ENCODE measurements at regions not wholly inside any gene's neighbourhood (a gene's known extent, or its start where the extent isn't known, plus 50 kb on each side); places are given as distances from the start of the nearest gene placed in this dataset.
A peak's percentile ranks its signal among the peaks of the same experiment; 100 is the strongest.

DNA sequence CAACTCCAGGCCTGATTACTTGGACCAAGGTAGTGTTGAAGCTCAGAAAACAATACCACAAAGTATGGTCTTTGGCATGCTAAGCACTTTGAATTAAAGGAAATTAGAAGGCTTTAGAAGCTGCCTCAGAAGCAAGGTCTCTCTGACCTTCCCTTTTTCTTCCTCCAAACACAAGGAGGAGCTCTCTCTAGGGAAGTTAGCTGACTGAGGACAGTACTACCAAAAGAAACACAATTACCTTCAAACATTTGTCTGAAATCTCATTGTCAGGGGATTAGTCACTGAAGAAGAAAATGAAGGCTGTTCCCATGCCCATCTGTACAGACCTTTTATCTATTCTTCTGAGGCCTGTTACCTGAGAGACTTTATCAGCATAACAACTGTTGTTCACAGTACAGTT lies 279.3 kb downstream of the CDH20 start:
- H3K4me3 ChIP-seq, result no peak overlapping the region
- BruUV-seq (replicated peaks), result no TSS peak
- intact Hi-C loops (cut with micrococcal nuclease; ENCODE audit: unreplicated experiment), result no loop called here
- H3K27me3 ChIP-seq (replicated peaks in 1 of 2; ENCODE audit: control insufficient read depth in 2 of 2, insufficient read depth in 2 of 2, low read length in 1 of 2), result no peaks in the 10 kb centered on the region
- H3K4me1 ChIP-seq (ENCODE audit: control insufficient read depth, insufficient read depth, low read length), result no peaks in the 10 kb centered on the region
- H3K79me2 ChIP-seq (ENCODE audit: control insufficient read depth, insufficient read depth, low read length), result no peaks in the 10 kb centered on the region
- RAD21 ChIA-PET (ENCODE audit: unreplicated experiment), result interaction anchor here (1.6 kb wide), 1 partner anchor 518 kb away, joined by 5 read pairs; no protein-coding TSS in a partner anchor
- TF ChIP-seq, protein P1, sequence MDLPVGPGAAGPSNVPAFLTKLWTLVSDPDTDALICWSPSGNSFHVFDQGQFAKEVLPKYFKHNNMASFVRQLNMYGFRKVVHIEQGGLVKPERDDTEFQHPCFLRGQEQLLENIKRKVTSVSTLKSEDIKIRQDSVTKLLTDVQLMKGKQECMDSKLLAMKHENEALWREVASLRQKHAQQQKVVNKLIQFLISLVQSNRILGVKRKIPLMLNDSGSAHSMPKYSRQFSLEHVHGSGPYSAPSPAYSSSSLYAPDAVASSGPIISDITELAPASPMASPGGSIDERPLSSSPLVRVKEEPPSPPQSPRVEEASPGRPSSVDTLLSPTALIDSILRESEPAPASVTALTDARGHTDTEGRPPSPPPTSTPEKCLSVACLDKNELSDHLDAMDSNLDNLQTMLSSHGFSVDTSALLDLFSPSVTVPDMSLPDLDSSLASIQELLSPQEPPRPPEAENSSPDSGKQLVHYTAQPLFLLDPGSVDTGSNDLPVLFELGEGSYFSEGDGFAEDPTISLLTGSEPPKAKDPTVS (IDR thresholded peaks at IDR 0.05; ENCODE audit: low read depth, low read length), result no peak
- TF ChIP-seq, protein P2, sequence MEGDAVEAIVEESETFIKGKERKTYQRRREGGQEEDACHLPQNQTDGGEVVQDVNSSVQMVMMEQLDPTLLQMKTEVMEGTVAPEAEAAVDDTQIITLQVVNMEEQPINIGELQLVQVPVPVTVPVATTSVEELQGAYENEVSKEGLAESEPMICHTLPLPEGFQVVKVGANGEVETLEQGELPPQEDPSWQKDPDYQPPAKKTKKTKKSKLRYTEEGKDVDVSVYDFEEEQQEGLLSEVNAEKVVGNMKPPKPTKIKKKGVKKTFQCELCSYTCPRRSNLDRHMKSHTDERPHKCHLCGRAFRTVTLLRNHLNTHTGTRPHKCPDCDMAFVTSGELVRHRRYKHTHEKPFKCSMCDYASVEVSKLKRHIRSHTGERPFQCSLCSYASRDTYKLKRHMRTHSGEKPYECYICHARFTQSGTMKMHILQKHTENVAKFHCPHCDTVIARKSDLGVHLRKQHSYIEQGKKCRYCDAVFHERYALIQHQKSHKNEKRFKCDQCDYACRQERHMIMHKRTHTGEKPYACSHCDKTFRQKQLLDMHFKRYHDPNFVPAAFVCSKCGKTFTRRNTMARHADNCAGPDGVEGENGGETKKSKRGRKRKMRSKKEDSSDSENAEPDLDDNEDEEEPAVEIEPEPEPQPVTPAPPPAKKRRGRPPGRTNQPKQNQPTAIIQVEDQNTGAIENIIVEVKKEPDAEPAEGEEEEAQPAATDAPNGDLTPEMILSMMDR (IDR thresholded peaks at IDR 0.05 in 2 of 3, conservative IDR thresholded peaks at IDR 0.05 in 1 of 3; ENCODE audit: control insufficient read depth in 2 of 3, extremely low read depth in 1 of 3, insufficient read depth in 1 of 3, low read depth in 3 of 3, low read length in 3 of 3), result 0 out of 6 replicates have a peak, but pooled peaks of 1 of the 3 experiments have one; percentile 11
- no peaks in the 10 kb centered on the region for H3K36me3 ChIP-seq (ENCODE audit: control insufficient read depth in 2 of 2, insufficient read depth in 2 of 2, low read length in 1 of 2)
- in situ Hi-C loops (cut with MboI), result no loop called here
- H3K27ac ChIP-seq (ENCODE audit: control insufficient read depth, insufficient read depth), result no peak overlapping the region
- H4K20me1 ChIP-seq (ENCODE audit: control insufficient read depth, insufficient read depth), result no peaks in the 10 kb centered on the region
- no peak for FAIRE-seq
- no peak overlapping the region for H2AFZ ChIP-seq (ENCODE audit: control insufficient read depth, low read depth, low read length)
- H3K9ac ChIP-seq (ENCODE audit: control insufficient read depth, insufficient read depth, low read length), result no peak overlapping the region
- POLR2A ChIA-PET, result no interaction called here
- SMC1A ChIA-PET (ENCODE audit: uncharacterized antibody, unreplicated experiment), result interaction anchor here (1.5 kb wide), 1 partner anchor 519 kb away, joined by 4 read pairs; no protein-coding TSS in a partner anchor
- no peak overlapping the region for H3K4me2 ChIP-seq (ENCODE audit: control insufficient read depth, insufficient read depth)
- no peak for DNase-seq (ENCODE audit: low read depth, low spot score)
- no peaks in the 10 kb centered on the region for H3K9me3 ChIP-seq (replicated peaks; ENCODE audit: control insufficient read depth, insufficient read depth, low read length)
- no peak for ATAC-seq
- CTCF ChIA-PET, result interaction anchor here (1.0 to 1.8 kb wide), 3 partner anchors 11 to 519 kb away, joined by 3 to 4 read pairs (median 4); no protein-coding TSS in a partner anchor

DNA sequence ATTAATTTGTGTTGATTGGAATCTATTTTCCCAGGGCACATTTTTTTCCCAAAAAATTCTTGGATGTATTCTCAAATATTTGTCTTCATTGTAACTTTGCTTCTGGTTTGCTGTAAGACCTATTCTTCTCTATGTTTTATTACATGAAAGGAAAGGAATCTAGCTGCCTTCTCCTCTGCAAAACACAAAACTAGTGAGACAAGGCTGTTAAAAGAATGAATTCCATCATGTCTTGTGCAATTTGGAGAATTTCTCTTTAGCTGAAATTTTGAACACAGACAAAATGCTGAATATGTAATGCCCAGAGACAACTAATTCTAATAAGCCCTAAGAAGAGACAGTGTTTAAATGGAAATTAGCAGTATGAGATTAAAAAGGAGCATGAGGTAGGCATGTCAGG lies 275.9 kb downstream of the CDH20 start:
- Histone ChIP-seq H3K4me3 (no peak overlapping the region), H3K36me3 (ENCODE audit: control insufficient read depth in 2 of 2, insufficient read depth in 2 of 2, low read length in 1 of 2) (no peaks in the 10 kb centered on the region), H3K79me2 (ENCODE audit: control insufficient read depth, insufficient read depth, low read length) (no peaks in the 10 kb centered on the region), H3K4me2 (ENCODE audit: control insufficient read depth, insufficient read depth) (no peak overlapping the region), H3K27ac (ENCODE audit: control insufficient read depth, insufficient read depth) (no peak overlapping the region), H3K9me3 (replicated peaks; ENCODE audit: control insufficient read depth, insufficient read depth, low read length) (no peaks in the 10 kb centered on the region), H3K9ac (ENCODE audit: control insufficient read depth, insufficient read depth, low read length) (no peak overlapping the region), H4K20me1 (ENCODE audit: control insufficient read depth, insufficient read depth) (no peaks in the 10 kb centered on the region), H3K4me1 (ENCODE audit: control insufficient read depth, insufficient read depth, low read length) (no peaks in the 10 kb centered on the region), H3K27me3 (replicated peaks in 1 of 2; ENCODE audit: control insufficient read depth in 2 of 2, insufficient read depth in 2 of 2, low read length in 1 of 2) (no peaks in the 10 kb centered on the region), H2AFZ (ENCODE audit: control insufficient read depth, low read depth, low read length) (no peak overlapping the region)
- ChIA-PET POLR2A (no interaction called here), CTCF (interaction anchor here (1.0 kb wide), 2 partner anchors 56 to 522 kb away, joined by 4 read pairs; no protein-coding TSS in a partner anchor), SMC1A (ENCODE audit: uncharacterized antibody, unreplicated experiment) (no interaction called here), RAD21 (ENCODE audit: unreplicated experiment) (no interaction called here)
- ATAC-seq, result no peak
- intact Hi-C loops (cut with micrococcal nuclease; ENCODE audit: unreplicated experiment) (no loop called here), in situ Hi-C loops (cut with MboI) (no loop called here)
- FAIRE-seq, result no peak
- DNase-seq (ENCODE audit: low read depth, low spot score), result no peak
- BruUV-seq (replicated peaks), result no TSS peak
- TF ChIP-seq NFXL1 (IDR thresholded peaks at IDR 0.05; ENCODE audit: borderline replicate concordance) (no peak), MTA3 (IDR thresholded peaks at IDR 0.05; ENCODE audit: borderline replicate concordance, low read length) (no peak), TCF3 (IDR thresholded peaks at IDR 0.05; ENCODE audit: borderline replicate concordance, insufficient read depth, low read depth, low read length) (no peak), POLR2AphosphoS2 (IDR thresholded peaks at IDR 0.05; ENCODE audit: low read depth, low read length) (no peak)
- TF ChIP-seq, protein P3, sequence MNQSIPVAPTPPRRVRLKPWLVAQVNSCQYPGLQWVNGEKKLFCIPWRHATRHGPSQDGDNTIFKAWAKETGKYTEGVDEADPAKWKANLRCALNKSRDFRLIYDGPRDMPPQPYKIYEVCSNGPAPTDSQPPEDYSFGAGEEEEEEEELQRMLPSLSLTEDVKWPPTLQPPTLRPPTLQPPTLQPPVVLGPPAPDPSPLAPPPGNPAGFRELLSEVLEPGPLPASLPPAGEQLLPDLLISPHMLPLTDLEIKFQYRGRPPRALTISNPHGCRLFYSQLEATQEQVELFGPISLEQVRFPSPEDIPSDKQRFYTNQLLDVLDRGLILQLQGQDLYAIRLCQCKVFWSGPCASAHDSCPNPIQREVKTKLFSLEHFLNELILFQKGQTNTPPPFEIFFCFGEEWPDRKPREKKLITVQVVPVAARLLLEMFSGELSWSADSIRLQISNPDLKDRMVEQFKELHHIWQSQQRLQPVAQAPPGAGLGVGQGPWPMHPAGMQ (IDR thresholded peaks at IDR 0.05; ENCODE audit: borderline replicate concordance), result no peak
- TF ChIP-seq, protein P4, sequence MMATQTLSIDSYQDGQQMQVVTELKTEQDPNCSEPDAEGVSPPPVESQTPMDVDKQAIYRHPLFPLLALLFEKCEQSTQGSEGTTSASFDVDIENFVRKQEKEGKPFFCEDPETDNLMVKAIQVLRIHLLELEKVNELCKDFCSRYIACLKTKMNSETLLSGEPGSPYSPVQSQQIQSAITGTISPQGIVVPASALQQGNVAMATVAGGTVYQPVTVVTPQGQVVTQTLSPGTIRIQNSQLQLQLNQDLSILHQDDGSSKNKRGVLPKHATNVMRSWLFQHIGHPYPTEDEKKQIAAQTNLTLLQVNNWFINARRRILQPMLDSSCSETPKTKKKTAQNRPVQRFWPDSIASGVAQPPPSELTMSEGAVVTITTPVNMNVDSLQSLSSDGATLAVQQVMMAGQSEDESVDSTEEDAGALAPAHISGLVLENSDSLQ (IDR thresholded peaks at IDR 0.05), result no peak
